Neuron (in vitro differentiated cells): ENCODE measurements at regions not wholly inside any gene's neighbourhood (a gene's known extent, or its start where the extent isn't known, plus 50 kb on each side); places are given as distances from the start of the nearest gene placed in this dataset.

Experiments
- H2AFZ ChIP-seq: one replicate; pipeline ENCODE4 v1.6.1; 2013; ENCODE audit warnings: low read depth, mild to moderate bottlenecking, inconsistent platforms, low read length, moderate library complexity
- H3K27me3 ChIP-seq: one replicate; pipeline ENCODE4 v1.6.1; 2013; ENCODE audit warnings: low read length; ENCODE audit not compliant: insufficient read depth
- H3K36me3 ChIP-seq: one replicate; pipeline ENCODE4 v1.6.1; 2013; ENCODE audit warnings: low read length; ENCODE audit not compliant: insufficient read depth
- H3K4me1 ChIP-seq: one replicate; pipeline ENCODE4 v1.6.1; 2013; ENCODE audit warnings: low read length; ENCODE audit not compliant: insufficient read depth
- H3K4me3 ChIP-seq: 2 replicates; pipeline ENCODE4 v1.5.1; 2013; ENCODE audit warnings: mild to moderate bottlenecking, low read length, moderate library complexity
- H3K9me3 ChIP-seq: one replicate; pipeline ENCODE4 v1.6.1; 2013; ENCODE audit warnings: low read length

DNA sequence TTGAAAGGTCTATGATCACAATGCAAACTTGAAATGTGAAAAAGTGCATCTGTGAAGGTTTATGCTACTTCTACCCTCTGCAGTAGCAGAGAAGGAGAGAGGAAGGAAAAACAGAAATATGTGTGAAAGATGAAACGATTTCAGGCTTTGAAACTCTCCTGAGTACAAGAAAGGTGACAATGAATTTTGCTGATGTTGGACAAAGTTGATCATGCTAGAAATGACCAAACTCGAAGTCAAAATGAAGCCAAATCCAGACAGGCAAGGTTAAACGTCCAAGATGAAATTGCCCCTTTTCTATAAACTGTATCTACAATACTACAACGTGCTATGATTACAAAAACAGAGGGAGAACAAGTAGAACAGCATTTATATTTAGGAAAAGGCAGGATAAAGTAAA is 67.0 kb upstream of the C7orf33 start:
- no peaks in the 10 kb centered on the region for H3K27me3 ChIP-seq
- H2AFZ ChIP-seq, result no peak overlapping the region
- no peaks in the 10 kb centered on the region for H3K9me3 ChIP-seq
- no peaks in the 10 kb centered on the region for H3K36me3 ChIP-seq
- no peak overlapping the region for H3K4me3 ChIP-seq
- peaks cover 9% of the 10 kb centered on the region for H3K4me1 ChIP-seq

- no peak overlapping the region for H3K4me3 ChIP-seq
- no peak overlapping the region for H2AFZ ChIP-seq
- no peaks in the 10 kb centered on the region for H3K36me3 ChIP-seq
- H3K4me1 ChIP-seq, result peaks cover 9% of the 10 kb centered on the region
- no peaks in the 10 kb centered on the region for H3K27me3 ChIP-seq
- no peaks in the 10 kb centered on the region for H3K9me3 ChIP-seq
Measured at GRCh38 chr7:148524479-148525224, 65.9 kb upstream of the C7orf33 start.

GRCh38 chr7:148527717-148528168 is 62.8 kb upstream of the C7orf33 start:
- Histone ChIP-seq H3K9me3 (no peaks in the 10 kb centered on the region), H3K4me3 (no peak overlapping the region), H2AFZ (no peak overlapping the region), H3K4me1 (peaks cover 9% of the 10 kb centered on the region), H3K36me3 (no peaks in the 10 kb centered on the region), H3K27me3 (no peaks in the 10 kb centered on the region)

DNA sequence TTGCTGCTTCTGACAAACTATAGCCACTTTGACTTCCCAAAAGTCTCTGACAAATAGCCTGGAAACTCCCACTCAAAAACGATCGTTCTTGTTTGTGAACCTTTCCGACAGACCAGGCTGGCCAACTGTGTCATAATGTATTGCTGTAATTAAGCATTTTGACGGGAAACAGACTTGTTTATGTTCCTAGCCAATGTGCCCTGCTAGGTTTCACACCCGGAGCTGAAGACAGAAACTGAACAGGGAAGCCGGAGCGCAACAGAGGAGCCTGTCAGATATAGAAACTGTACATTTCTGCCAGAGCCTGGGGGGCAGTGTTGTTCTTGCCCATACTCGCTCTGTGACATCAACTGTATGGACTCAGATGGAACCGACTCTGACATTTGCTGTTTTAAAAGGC is 55.3 kb upstream of the C7orf33 start:
- H3K36me3 ChIP-seq, result no peaks in the 10 kb centered on the region
- no peak overlapping the region for H2AFZ ChIP-seq
- no peaks in the 10 kb centered on the region for H3K4me1 ChIP-seq
- H3K9me3 ChIP-seq, result no peaks in the 10 kb centered on the region
- H3K27me3 ChIP-seq, result no peaks in the 10 kb centered on the region
- no peak overlapping the region for H3K4me3 ChIP-seq

- Histone ChIP-seq H3K36me3 (no peaks in the 10 kb centered on the region), H3K4me1 (no peaks in the 10 kb centered on the region), H3K9me3 (no peaks in the 10 kb centered on the region), H2AFZ (no peak overlapping the region), H3K4me3 (no peak overlapping the region), H3K27me3 (no peaks in the 10 kb centered on the region)
Measured at GRCh38 chr7:148537435-148537834, 53.1 kb upstream of the C7orf33 start.

DNA sequence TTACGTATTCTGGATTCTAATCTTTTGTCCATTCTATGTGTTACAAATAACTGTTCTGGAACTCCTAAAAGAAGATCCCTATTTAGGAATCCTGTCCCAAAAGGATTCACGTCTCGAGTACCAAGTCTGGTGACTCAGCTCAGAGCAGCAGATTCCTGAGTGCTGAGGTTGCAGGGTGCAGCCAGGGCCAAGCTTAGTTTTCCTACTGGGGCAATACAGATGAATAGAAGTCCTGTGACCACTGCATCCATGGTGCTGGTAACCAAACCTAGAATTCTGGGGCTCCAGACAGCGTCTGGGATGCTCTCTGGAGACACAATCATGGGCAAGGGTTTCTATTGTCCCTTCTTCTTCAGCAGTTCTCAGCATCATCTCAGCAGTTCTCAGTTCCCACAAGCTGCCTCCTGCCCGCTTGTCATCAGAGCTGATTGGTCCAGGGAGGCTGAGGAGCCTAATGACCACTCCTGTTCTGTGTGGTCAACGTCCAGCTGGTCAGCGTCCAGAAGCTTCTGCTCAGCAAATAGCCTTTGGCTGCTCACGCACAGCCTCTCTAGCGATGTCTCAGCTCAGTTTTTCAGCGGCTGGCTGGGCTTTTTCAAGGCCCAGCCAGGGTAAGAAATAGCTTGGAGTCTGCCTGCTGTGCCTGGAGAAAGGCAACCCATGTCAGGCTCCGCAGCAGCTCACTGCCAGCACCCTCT is 50.4 kb upstream of the C7orf33 start:
- Histone ChIP-seq H2AFZ (no peak overlapping the region), H3K36me3 (no peaks in the 10 kb centered on the region), H3K27me3 (peaks cover 2% of the 10 kb centered on the region), H3K4me3 (no peak overlapping the region), H3K9me3 (no peaks in the 10 kb centered on the region), H3K4me1 (no peaks in the 10 kb centered on the region)
